Endodermal cell (in vitro differentiated cells): ENCODE measurements at regions not wholly inside any gene's neighbourhood (a gene's known extent, or its start where the extent isn't known, plus 50 kb on each side); places are given as distances from the start of the nearest gene placed in this dataset.
A peak's percentile ranks its signal among the peaks of the same experiment; 100 is the strongest.

Experiments used
- DNase-seq: peaks from one replicate; pipeline ENCODE4 v3.0.0-alpha.2; 2017
- H3K27ac ChIP-seq: 2 replicates; pipeline ENCODE4 v1.5.1; 2013; ENCODE audit warnings: mild to moderate bottlenecking, low read depth, low read length, moderate library complexity
- H3K27me3 ChIP-seq: 2 replicates; pipeline ENCODE4 v1.6.1; 2013; ENCODE audit warnings: mild to moderate bottlenecking, low read length, moderate library complexity; ENCODE audit not compliant: insufficient read depth, control insufficient read depth, poor library complexity, severe bottlenecking
- H3K36me3 ChIP-seq: 2 replicates; pipeline ENCODE4 v1.7.0; 2013; ENCODE audit warnings: mild to moderate bottlenecking, low read length, moderate library complexity; ENCODE audit not compliant: control insufficient read depth, insufficient read depth
- H3K4me1 ChIP-seq: one replicate; pipeline ENCODE4 v1.7.0; 2013; ENCODE audit warnings: low read length; ENCODE audit not compliant: control insufficient read depth, insufficient read depth
- H3K4me3 ChIP-seq: 2 replicates; pipeline ENCODE4 v1.5.1; 2013; ENCODE audit warnings: mild to moderate bottlenecking, low read length, moderate library complexity
- H3K9ac ChIP-seq: 2 replicates; pipeline ENCODE4 v1.6.1; 2013; ENCODE audit warnings: mild to moderate bottlenecking, low read length, moderate library complexity; ENCODE audit not compliant: poor library complexity, severe bottlenecking; ENCODE audit errors: extremely low read depth
- H3K9me3 ChIP-seq: 2 replicates; pipeline ENCODE4 v1.6.1; 2013; ENCODE audit warnings: mild to moderate bottlenecking, low read length, moderate library complexity; ENCODE audit not compliant: control insufficient read depth
- H3K27ac Mint-ChIP-seq: 2 replicates; pipeline ENCODE4 v1.8.0; 2020; ENCODE audit warnings: mixed read lengths
- H3K27me3 Mint-ChIP-seq: 2 replicates; pipeline ENCODE4 v1.8.0; 2021; ENCODE audit warnings: mild to moderate bottlenecking, mixed read lengths; ENCODE audit not compliant: insufficient read depth
- H3K36me3 Mint-ChIP-seq: 2 replicates; pipeline ENCODE4 v1.8.0; 2020; ENCODE audit warnings: low read depth, mixed read lengths
- H3K4me1 Mint-ChIP-seq: 2 replicates; pipeline ENCODE4 v1.8.0; 2020; ENCODE audit warnings: mixed read lengths
- H3K4me3 Mint-ChIP-seq: 2 replicates; pipeline ENCODE4 v1.8.0; 2020; ENCODE audit warnings: mild to moderate bottlenecking, moderate library complexity, mixed read lengths
- H3K9me3 Mint-ChIP-seq: 2 replicates; pipeline ENCODE4 v1.8.0; 2020; ENCODE audit warnings: mild to moderate bottlenecking, mixed read lengths
- WGBS, 2 experiments: methylation state at CpG; one replicate each; pipeline versions ENCODE4 v1.1.5 to v1.1.7; 2013; ENCODE audit warnings: missing lambda C conversion rate in 2 of 2, mixed read lengths in 1 of 2; ENCODE audit not compliant: insufficient coverage in 1 of 2, insufficient read length in 1 of 2; 5-methylcytosine and 5-hydroxymethylcytosine counted together
- TF ChIP-seq, protein P1 (sequence below): fragments of 200-600 bp; sonication (generic); conservative IDR thresholded peaks from 2 replicates; pipeline ENCODE4 v1.5.0; 2021; ENCODE audit warnings: antibody characterized with exemption, mild to moderate bottlenecking

DNA sequence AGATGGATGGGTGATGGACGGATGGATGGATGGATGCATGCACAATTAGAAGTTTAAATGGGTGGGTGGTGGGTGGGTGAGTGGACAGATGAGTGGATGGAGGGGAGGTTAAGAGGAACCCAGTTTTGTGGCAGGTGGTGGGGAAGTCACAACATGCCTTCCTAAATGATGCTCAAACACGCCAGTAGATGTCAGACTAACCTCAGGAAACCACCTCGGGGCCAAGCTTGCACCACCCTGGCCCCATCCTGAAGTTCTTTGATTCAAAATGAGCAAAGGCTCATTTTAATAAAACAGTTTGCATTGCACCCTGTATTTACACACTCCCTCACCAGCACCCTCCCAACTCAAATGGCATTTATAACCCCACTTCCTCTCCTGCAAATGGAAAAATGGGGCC, 91.4 kb upstream of the CACNA1A start:
- DNase-seq: peak; percentile 76
- Histone ChIP-seq H3K4me3 (no peak overlapping the region), H3K9me3 (no peaks in the 10 kb centered on the region), H3K36me3 (no peaks in the 10 kb centered on the region), H3K9ac (no peak overlapping the region), H3K27me3 (no peaks in the 10 kb centered on the region), H3K4me1 (no peaks in the 10 kb centered on the region), H3K27ac (no peak overlapping the region)
- Mint-ChIP-seq H3K36me3 (no peaks in the 10 kb centered on the region), H3K27me3 (peaks cover 2% of the 10 kb centered on the region), H3K4me3 (no peak overlapping the region), H3K9me3 (no peaks in the 10 kb centered on the region), H3K4me1 (no peaks in the 10 kb centered on the region), H3K27ac (no peak overlapping the region)
- TF ChIP-seq, protein P1, sequence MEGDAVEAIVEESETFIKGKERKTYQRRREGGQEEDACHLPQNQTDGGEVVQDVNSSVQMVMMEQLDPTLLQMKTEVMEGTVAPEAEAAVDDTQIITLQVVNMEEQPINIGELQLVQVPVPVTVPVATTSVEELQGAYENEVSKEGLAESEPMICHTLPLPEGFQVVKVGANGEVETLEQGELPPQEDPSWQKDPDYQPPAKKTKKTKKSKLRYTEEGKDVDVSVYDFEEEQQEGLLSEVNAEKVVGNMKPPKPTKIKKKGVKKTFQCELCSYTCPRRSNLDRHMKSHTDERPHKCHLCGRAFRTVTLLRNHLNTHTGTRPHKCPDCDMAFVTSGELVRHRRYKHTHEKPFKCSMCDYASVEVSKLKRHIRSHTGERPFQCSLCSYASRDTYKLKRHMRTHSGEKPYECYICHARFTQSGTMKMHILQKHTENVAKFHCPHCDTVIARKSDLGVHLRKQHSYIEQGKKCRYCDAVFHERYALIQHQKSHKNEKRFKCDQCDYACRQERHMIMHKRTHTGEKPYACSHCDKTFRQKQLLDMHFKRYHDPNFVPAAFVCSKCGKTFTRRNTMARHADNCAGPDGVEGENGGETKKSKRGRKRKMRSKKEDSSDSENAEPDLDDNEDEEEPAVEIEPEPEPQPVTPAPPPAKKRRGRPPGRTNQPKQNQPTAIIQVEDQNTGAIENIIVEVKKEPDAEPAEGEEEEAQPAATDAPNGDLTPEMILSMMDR: peak; percentile 88
- 0 to 3% methylated on average over 1 to 3 of the region's 3 CpGs for WGBS, 2 experiments

DNA sequence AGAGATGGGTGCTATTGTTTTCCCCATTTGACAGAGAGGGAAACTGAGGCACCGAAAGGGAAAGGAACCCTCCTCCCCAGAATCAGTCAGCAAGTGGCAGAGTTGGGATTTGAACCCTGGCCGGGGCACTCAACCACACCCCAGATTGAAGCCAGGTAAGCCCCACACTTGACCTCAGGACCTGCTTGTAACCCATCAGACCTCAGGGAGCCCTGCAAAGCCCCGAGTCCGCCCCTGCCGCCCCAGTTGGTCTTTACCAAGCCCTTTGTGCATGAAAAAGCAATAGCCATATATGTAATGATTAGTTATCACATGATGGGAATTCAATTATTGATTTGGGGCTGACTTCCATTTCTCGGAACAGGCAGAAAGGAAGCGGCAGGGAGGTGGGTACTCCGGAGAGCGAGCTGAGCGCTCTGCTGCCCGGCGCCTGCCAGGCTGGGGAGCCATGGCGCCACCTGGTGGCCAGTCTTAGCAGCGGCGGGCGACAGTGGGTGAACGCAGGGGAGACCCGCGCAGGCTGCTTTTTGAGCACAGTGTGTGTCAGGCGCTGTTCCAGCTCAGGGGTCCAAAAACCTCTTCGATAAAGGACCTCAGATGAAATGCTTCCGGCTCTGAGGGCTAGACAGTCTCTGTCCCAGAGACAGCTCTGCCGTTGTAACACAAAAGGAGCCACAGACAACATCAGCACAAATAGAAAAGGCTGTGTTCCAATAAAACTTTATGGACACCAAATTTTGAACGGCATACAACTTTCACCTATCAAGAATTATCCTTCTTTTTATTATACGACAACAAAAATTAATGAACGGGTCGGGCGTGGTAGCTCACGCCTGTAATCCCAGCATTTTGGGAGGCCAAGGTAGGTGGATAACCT, 82.9 kb upstream of the CACNA1A start:
- no peaks in the 10 kb centered on the region for H3K9me3 ChIP-seq
- no peaks in the 10 kb centered on the region for H3K36me3 Mint-ChIP-seq
- WGBS, 2 experiments: 32 to 43% methylated on average over 4 to 29 of the region's 29 CpGs
- H3K36me3 ChIP-seq: no peaks in the 10 kb centered on the region
- no peaks in the 10 kb centered on the region for H3K4me1 ChIP-seq
- H3K4me1 Mint-ChIP-seq: no peaks in the 10 kb centered on the region
- H3K27me3 ChIP-seq: peaks cover 5% of the 10 kb centered on the region
- no peak overlapping the region for H3K27ac ChIP-seq
- H3K9ac ChIP-seq: no peak overlapping the region
- no peaks in the 10 kb centered on the region for H3K9me3 Mint-ChIP-seq
- TF ChIP-seq, protein P1: peak; percentile 99
- H3K27ac Mint-ChIP-seq: no peak overlapping the region
- peaks cover 3% of the 10 kb centered on the region for H3K27me3 Mint-ChIP-seq
- DNase-seq: peak; percentile 95
- H3K4me3 ChIP-seq: no peak overlapping the region
- no peak overlapping the region for H3K4me3 Mint-ChIP-seq

DNA sequence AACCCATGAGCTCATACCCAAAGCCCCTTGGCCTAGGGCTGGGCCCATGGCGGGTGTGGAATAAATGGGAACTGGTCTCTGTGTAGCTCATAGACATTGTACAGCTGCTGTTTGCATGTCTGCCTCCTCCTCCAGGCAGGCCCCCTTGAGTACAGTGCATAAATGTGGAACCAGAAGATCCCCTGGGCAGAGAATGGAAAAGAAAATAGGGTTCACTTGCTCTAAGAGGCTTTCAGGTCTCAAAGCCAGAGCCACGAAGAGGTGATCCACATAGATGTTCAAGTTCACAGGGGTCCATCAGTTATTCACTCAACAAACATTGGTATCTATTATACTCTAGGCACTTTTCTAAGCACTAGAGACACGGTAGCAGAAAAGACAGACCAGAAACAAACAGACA, 79.2 kb upstream of the CACNA1A start:
- no peak overlapping the region for H3K27ac Mint-ChIP-seq
- Histone ChIP-seq H3K9ac (no peak overlapping the region), H3K4me1 (no peaks in the 10 kb centered on the region), H3K27ac (no peak overlapping the region), H3K27me3 (peaks cover 5% of the 10 kb centered on the region), H3K4me3 (no peak overlapping the region), H3K9me3 (no peaks in the 10 kb centered on the region), H3K36me3 (no peaks in the 10 kb centered on the region)
- no peak overlapping the region for H3K4me3 Mint-ChIP-seq
- H3K4me1 Mint-ChIP-seq: no peaks in the 10 kb centered on the region
- TF ChIP-seq, protein P1: no peak
- H3K36me3 Mint-ChIP-seq: no peaks in the 10 kb centered on the region
- DNase-seq: no peak
- H3K27me3 Mint-ChIP-seq: peaks cover 3% of the 10 kb centered on the region
- WGBS, 2 experiments: 76 to 77% methylated on average over 3 of the region's 3 CpGs
- no peaks in the 10 kb centered on the region for H3K9me3 Mint-ChIP-seq
